GM12865 (cell line): ENCODE measurements at regions not wholly inside any gene's neighbourhood (a gene's known extent, or its start where the extent isn't known, plus 50 kb on each side); places are given as distances from the start of the nearest gene placed in this dataset.

Experiments used
- DNase-seq: peaks from one replicate; pipeline ENCODE4 v3.0.0; 2010; ENCODE audit warnings: low read depth
- H3K4me3 ChIP-seq: 2 replicates; pipeline ENCODE4 v1.5.1; 2011; ENCODE audit warnings: mild to moderate bottlenecking, low read depth, low read length, control low read depth
- TF ChIP-seq, protein P1 (sequence below): IDR thresholded peaks from 2 replicates; pipeline ENCODE4 v1.5.1; 2011; ENCODE audit warnings: low read length, control low read depth, low read depth, inconsistent platforms; ENCODE audit not compliant: insufficient read depth; ENCODE audit errors: missing control alignments

GRCh38 chr14:29351996-29352705 is 575.5 kb downstream of the PRKD1 start:
- DNase-seq, result no peak
- TF ChIP-seq, protein P1, sequence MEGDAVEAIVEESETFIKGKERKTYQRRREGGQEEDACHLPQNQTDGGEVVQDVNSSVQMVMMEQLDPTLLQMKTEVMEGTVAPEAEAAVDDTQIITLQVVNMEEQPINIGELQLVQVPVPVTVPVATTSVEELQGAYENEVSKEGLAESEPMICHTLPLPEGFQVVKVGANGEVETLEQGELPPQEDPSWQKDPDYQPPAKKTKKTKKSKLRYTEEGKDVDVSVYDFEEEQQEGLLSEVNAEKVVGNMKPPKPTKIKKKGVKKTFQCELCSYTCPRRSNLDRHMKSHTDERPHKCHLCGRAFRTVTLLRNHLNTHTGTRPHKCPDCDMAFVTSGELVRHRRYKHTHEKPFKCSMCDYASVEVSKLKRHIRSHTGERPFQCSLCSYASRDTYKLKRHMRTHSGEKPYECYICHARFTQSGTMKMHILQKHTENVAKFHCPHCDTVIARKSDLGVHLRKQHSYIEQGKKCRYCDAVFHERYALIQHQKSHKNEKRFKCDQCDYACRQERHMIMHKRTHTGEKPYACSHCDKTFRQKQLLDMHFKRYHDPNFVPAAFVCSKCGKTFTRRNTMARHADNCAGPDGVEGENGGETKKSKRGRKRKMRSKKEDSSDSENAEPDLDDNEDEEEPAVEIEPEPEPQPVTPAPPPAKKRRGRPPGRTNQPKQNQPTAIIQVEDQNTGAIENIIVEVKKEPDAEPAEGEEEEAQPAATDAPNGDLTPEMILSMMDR, result no peak
- H3K4me3 ChIP-seq, result no peak overlapping the region

DNA sequence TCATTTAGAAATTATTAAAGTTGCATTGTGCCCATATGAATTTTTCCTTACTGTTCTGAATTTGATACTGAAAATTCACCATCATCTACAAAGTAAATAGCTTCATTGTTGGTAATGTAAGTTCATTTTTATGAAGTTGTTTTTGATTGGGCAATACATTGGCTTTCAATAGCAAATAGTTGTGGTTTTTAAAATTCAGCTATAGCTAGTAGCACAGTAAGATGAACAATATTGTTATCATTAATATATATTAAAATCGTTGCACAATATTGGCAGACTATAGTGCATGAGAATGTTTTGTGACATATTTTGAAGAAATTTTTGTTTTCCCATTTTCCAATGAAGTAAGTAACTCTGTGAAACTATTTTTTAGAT is 575.0 kb downstream of the PRKD1 start:
- no peak for DNase-seq
- no peak overlapping the region for H3K4me3 ChIP-seq
- TF ChIP-seq, protein P1, result no peak

DNA sequence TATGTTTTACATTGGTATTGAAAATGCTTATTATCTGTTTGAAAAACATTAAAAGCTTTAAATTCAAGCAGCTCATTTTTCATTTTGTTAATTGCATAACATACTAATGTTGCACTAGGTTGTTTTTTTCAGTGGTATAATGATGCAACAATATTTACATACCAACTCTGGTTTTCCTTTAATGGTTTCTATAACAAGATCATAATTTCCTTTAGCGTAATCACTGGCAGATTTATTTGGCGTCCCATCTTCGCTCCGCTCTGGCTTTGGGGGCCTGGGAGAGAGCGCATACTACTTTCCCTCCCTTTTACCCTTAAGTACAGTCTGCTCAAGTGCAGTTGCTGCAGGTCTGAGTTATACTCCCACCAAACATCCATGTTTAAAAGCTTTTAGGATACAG is 574.1 kb downstream of the PRKD1 start:
- TF ChIP-seq, protein P1, result no peak
- no peak overlapping the region for H3K4me3 ChIP-seq
- no peak for DNase-seq

DNA sequence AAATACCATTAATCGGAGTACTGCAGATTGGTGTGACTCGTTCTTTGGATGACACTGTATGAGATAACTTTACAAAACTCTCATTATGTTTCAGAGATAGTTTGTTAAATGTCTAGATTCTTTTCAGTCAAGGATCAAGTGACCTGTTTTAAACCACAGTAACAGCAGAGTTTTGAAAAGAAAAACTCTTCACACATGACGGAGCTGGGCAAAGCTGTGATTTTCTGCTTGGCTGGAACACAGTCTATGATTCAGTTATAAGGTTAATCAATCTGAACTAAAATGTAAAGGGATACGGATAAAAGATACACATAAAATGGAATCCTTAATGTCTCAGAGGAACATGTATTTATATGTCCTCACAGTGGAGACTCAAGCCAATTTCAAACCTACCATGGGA is 573.2 kb downstream of the PRKD1 start:
- no peak overlapping the region for H3K4me3 ChIP-seq
- TF ChIP-seq, protein P1, result no peak
- DNase-seq, result no peak

DNA sequence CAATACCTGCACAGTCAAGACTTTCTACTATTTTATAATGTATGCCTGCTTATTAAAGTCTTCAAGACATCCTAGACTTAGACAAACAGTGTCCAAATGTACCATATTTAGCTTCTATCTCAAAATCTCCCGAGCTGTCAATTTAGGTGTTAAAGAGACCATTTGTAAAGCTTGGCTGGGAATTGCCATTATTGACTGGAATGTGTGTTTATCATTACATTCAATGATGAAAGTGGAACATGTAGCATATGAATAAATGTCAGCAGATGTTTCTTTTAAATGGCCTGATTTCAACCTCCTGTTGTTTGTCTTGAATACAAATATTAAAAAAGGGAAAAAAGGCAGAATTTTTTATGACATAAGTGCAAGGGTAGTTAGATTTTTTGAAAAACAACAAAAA is 572.3 kb downstream of the PRKD1 start:
- TF ChIP-seq, protein P1, result no peak
- no peak overlapping the region for H3K4me3 ChIP-seq
- no peak for DNase-seq

DNA sequence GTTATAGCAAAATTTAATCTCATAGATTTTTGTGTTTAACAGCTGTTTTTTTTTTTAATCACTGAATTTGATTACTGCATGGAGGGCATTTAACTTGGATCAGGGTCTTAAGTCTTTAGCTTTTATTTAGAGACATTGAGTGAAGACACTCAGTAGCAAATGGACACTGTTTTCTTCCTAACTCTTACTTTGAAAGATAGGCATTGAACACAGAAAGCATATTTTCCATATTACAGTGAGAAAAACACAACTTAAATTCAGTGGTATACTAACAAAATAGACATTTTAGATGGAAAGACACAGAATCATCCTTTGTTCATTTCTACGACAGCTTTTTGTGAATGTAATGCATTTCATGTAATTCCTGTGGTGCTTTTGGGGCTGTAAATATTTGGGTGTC is 571.8 kb downstream of the PRKD1 start:
- no peak for DNase-seq
- TF ChIP-seq, protein P1, result no peak
- no peak overlapping the region for H3K4me3 ChIP-seq

- no peak for DNase-seq
- H3K4me3 ChIP-seq, result no peak overlapping the region
Measured at GRCh38 chr14:29360656-29361055, 567.0 kb downstream of the PRKD1 start.

More at GRCh38 chr14:29360656-29361055, 567.0 kb downstream of the PRKD1 start:
- TF ChIP-seq, protein P1, result no peak
